Mesenchymal stem cell (in vitro differentiated cells and primary cell): ENCODE measurements at regions not wholly inside any gene's neighbourhood (a gene's known extent, or its start where the extent isn't known, plus 50 kb on each side); places are given as distances from the start of the nearest gene placed in this dataset.
"Not testable (repeated sequence)": the region's sequence is repeated elsewhere in the genome, so short reads cannot be mapped to it uniquely, and the experiment has no call there.

ENCODE experiments used
- DNase-seq: peaks from one replicate; pipeline ENCODE4 v3.0.0-alpha.2; 2013
- H2AFZ ChIP-seq: one replicate; pipeline ENCODE4 v1.6.1; 2013; ENCODE audit warnings: low read depth, mild to moderate bottlenecking, control low read depth, inconsistent platforms, low read length, moderate library complexity
- H2AK5ac ChIP-seq: 2 replicates; pipeline ENCODE4 v1.6.1; 2013; ENCODE audit warnings: low read length, moderate library complexity, mild to moderate bottlenecking, inconsistent platforms; ENCODE audit not compliant: severe bottlenecking
- H2BK120ac ChIP-seq: one replicate; pipeline ENCODE4 v1.6.1; 2013; ENCODE audit warnings: low read depth, mild to moderate bottlenecking, inconsistent platforms, low read length, moderate library complexity
- H2BK12ac ChIP-seq, 2 experiments: one replicate each; pipeline ENCODE4 v1.6.1; 2013; ENCODE audit warnings: inconsistent platforms in 2 of 2, low read length in 2 of 2, mild to moderate bottlenecking in 2 of 2, moderate library complexity in 2 of 2, control low read depth in 1 of 2
- H2BK15ac ChIP-seq: one replicate; pipeline ENCODE4 v1.6.1; 2013; ENCODE audit warnings: mild to moderate bottlenecking, low read depth, inconsistent platforms; ENCODE audit not compliant: poor library complexity, severe bottlenecking
- H2BK5ac ChIP-seq: 2 replicates; pipeline ENCODE4 v1.6.1; 2013; ENCODE audit warnings: low read depth, mild to moderate bottlenecking, low read length, control low read depth, inconsistent platforms; ENCODE audit not compliant: poor library complexity, severe bottlenecking
- H3K14ac ChIP-seq, 2 experiments: one replicate each; pipeline ENCODE4 v1.6.1; 2013; ENCODE audit warnings: inconsistent platforms in 2 of 2, low read length in 2 of 2, control low read depth in 1 of 2, mild to moderate bottlenecking in 1 of 2, moderate library complexity in 1 of 2
- H3K18ac ChIP-seq, 2 experiments: one replicate each; pipeline ENCODE4 v1.6.1; 2013; ENCODE audit warnings: inconsistent platforms in 2 of 2, low read length in 2 of 2, control low read depth in 1 of 2, low read depth in 1 of 2, mild to moderate bottlenecking in 1 of 2
- H3K23ac ChIP-seq, 2 experiments: one replicate each; pipeline ENCODE4 v1.6.1; 2013; ENCODE audit warnings: inconsistent platforms in 2 of 2, low read length in 2 of 2, mild to moderate bottlenecking in 2 of 2, moderate library complexity in 2 of 2, control low read depth in 1 of 2
- H3K27ac ChIP-seq: 2 replicates; pipeline ENCODE4 v1.5.1; 2013; ENCODE audit warnings: mild to moderate bottlenecking, moderate library complexity, low read length, control low read depth, inconsistent platforms; ENCODE audit not compliant: poor library complexity, severe bottlenecking
- H3K27me3 ChIP-seq, 2 experiments: 2 replicates each; pipeline versions ENCODE4 v1.6.1 to v1.7.0; 2013; ENCODE audit warnings: low read length in 2 of 2, mild to moderate bottlenecking in 2 of 2, moderate library complexity in 2 of 2, control low read depth in 1 of 2, inconsistent platforms in 1 of 2; ENCODE audit not compliant: control insufficient read depth in 1 of 2, insufficient read depth in 1 of 2
- H3K36me3 ChIP-seq, 2 experiments: 2 replicates each; pipeline versions ENCODE4 v1.6.1 to v1.7.0; 2013; ENCODE audit warnings: low read length in 2 of 2, control low read depth in 1 of 2, inconsistent platforms in 1 of 2, low read depth in 1 of 2, mild to moderate bottlenecking in 1 of 2; ENCODE audit not compliant: insufficient read depth in 2 of 2, control insufficient read depth in 1 of 2
- H3K4ac ChIP-seq, 2 experiments: one replicate each; pipeline ENCODE4 v1.6.1; 2013; ENCODE audit warnings: inconsistent platforms in 2 of 2, low read length in 2 of 2, mild to moderate bottlenecking in 2 of 2, moderate library complexity in 2 of 2, control low read depth in 1 of 2, low read depth in 1 of 2
- H3K4me1 ChIP-seq: 2 replicates; pipeline ENCODE4 v1.6.1; 2013; ENCODE audit warnings: low read depth, low read length, control low read depth; ENCODE audit not compliant: control insufficient read depth, insufficient read depth
- H3K4me2 ChIP-seq: 2 replicates; pipeline ENCODE4 v1.6.1; 2013; ENCODE audit warnings: low read length, mild to moderate bottlenecking, inconsistent platforms; ENCODE audit not compliant: poor library complexity, severe bottlenecking
- H3K4me3 ChIP-seq, 2 experiments: 2 replicates each; pipeline versions ENCODE4 v1.5.1 to v1.7.0; 2013; ENCODE audit warnings: low read length in 2 of 2, mild to moderate bottlenecking in 2 of 2, control low read depth in 1 of 2, low read depth in 1 of 2; ENCODE audit not compliant: insufficient read depth in 1 of 2
- H3K79me1 ChIP-seq: replicated peaks from 2 replicates; pipeline ENCODE4 v1.6.1; 2013; ENCODE audit warnings: mild to moderate bottlenecking, control low read depth, low read length, inconsistent platforms; ENCODE audit not compliant: poor library complexity, severe bottlenecking
- H3K9ac ChIP-seq: 2 replicates; pipeline ENCODE4 v1.7.0; 2013; ENCODE audit warnings: mild to moderate bottlenecking, low read length, moderate library complexity
- H3K9me3 ChIP-seq: 2 replicates; pipeline ENCODE4 v1.7.0; 2013; ENCODE audit warnings: mild to moderate bottlenecking, low read length; ENCODE audit not compliant: control insufficient read depth
- H4K8ac ChIP-seq: one replicate; pipeline ENCODE4 v1.6.1; 2013; ENCODE audit warnings: inconsistent platforms, mild to moderate bottlenecking, low read length, moderate library complexity
- H4K91ac ChIP-seq: one replicate; pipeline ENCODE4 v1.6.1; 2013; ENCODE audit warnings: mild to moderate bottlenecking, low read length, inconsistent platforms
- WGBS: methylation state at CpG from one replicate; pipeline ENCODE4 v1.1.7; 2013; ENCODE audit warnings: mixed read lengths; 5-methylcytosine and 5-hydroxymethylcytosine counted together

DNA sequence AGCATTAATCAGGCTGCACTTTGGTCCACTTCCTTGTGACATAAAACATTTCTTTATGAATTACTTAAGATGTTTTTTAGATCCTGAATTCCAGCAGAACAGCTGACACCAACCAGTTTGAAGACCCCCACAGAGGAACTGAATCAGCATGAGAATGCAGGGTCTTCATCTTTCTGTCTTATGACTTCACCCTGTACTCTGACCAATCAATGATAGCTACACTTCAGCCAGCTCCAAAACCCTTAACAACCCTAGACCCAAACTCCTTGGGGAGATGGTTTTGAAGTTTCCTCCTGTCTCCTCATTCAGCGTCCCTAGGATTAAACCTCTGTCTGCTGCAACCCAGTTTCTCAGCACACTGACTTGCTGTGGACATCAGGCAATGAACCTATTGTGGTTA lies 175.0 kb downstream of the CTH start:
- no peak overlapping the region for H4K91ac ChIP-seq

DNA sequence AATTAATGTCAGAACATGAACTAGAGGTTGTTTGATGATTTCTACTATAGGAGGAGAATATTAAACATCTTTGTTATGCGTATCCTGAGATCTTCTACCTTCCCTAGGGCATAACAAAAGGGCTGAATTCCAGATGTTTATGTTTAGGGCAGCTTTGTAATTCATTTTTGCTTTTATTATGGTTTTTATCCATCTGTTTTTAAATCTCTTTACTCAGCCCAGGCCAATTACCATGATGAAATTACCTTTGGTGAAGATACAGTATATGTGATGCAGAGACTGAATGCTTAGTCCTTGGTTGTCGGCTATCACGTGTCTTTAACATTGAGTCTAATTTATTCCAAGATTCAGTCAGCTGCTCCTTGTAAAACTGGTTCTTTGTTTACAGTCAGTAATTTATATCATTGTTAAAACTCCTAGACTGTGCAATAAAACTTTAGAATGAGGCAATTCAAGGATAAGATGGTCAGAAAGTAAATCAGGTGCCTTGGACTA lies 176.9 kb downstream of the CTH start:
- Histone ChIP-seq H2BK15ac (no peak overlapping the region), H2AFZ (no peak overlapping the region), H3K27ac (no peak overlapping the region), H4K8ac (no peak overlapping the region), H3K4me3 (no peak overlapping the region), H2BK5ac (no peak overlapping the region), H3K23ac (no peak overlapping the region), H3K9ac (no peak overlapping the region), H3K4me2 (no peak overlapping the region), H3K36me3 (no peaks in the 10 kb centered on the region), H3K4ac (no peak overlapping the region), H3K4me1 (no peaks in the 10 kb centered on the region), H2BK12ac (no peak overlapping the region), H3K9me3 (no peaks in the 10 kb centered on the region), H3K27me3 (no peaks in the 10 kb centered on the region), H3K79me1 (no peaks in the 10 kb centered on the region), H2AK5ac (no peak overlapping the region), H2BK120ac (no peak overlapping the region), H3K14ac (no peak overlapping the region), H4K91ac (no peak overlapping the region), H3K18ac (no peak overlapping the region)
- no CpG with 5 or more reads among the region's 3 CpGs for WGBS
- no peak for DNase-seq

More for the DNA sequence above, 175.0 kb downstream of the CTH start:
- Histone ChIP-seq H2BK120ac (no peak overlapping the region), H3K4ac (no peak overlapping the region), H3K18ac (no peak overlapping the region), H4K8ac (no peak overlapping the region), H3K4me2 (no peak overlapping the region), H2AFZ (no peak overlapping the region), H2AK5ac (peak overlapping the region; percentile 29), H2BK5ac (no peak overlapping the region), H3K9ac (no peak overlapping the region), H3K23ac (no peak overlapping the region), H3K27ac (no peak overlapping the region), H3K4me3 (no peak overlapping the region), H3K4me1 (peaks cover 3% of the 10 kb centered on the region), H3K9me3 (no peaks in the 10 kb centered on the region), H2BK12ac (no peak overlapping the region), H3K79me1 (no peaks in the 10 kb centered on the region), H3K27me3 (no peaks in the 10 kb centered on the region), H2BK15ac (no peak overlapping the region), H3K36me3 (no peaks in the 10 kb centered on the region), H3K14ac (no peak overlapping the region)
- WGBS: 71% methylated on average over 1 of the region's 1 CpG
- no peak for DNase-seq

DNA sequence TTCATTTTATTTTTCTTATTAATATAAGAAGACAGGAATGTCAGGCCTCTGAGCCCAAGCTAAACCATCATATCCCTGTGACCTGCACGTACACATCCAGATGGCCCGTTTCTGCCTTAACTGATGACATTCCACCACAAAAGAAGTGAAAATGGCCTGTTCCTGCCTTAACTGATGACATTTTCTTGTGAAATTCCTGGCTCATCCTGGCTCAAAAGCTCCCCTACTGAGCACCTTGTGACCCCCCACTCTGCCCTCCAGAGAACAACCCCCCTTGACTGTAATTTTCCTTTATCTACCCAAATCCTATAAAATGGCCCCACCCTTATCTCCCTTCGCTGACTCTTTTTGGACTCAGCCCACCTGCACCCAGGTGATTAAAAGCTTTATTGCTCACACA lies 182.5 kb downstream of the CTH start:
- H3K4ac ChIP-seq, H3K27ac ChIP-seq, H3K36me3 ChIP-seq, H4K8ac ChIP-seq, H2BK5ac ChIP-seq, H4K91ac ChIP-seq, H3K4me3 ChIP-seq, H3K23ac ChIP-seq, H2AK5ac ChIP-seq, H2BK12ac ChIP-seq, H3K27me3 ChIP-seq, DNase-seq, H2BK120ac ChIP-seq, H3K9ac ChIP-seq, H3K4me1 ChIP-seq, H2BK15ac ChIP-seq, H3K9me3 ChIP-seq, H3K18ac ChIP-seq, H2AFZ ChIP-seq, H3K14ac ChIP-seq, H3K4me2 ChIP-seq, H3K79me1 ChIP-seq: not testable (repeated sequence)
- WGBS: 30% methylated on average over 3 of the region's 3 CpGs

DNA sequence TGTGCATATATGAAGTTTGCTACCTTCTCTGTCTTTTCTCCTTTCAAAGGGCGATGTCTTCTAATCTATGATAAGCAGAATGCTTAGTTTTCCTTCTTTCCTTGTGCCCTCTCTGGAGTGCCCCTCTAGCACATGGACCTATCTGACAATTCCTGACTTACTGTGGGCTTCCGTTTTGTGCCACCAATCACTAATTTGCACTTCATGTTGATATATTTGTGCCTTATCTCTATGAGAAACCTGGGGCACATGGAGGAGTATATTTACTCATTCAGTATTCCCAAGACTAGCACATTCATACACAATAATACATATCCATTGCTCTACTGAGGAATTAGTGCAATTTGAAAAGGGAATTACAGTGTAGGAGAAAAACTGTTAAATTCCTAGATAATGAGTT lies 197.7 kb downstream of the CTH start:
- Histone ChIP-seq H3K36me3 (no peaks in the 10 kb centered on the region), H2BK120ac (no peak overlapping the region), H3K4ac (no peak overlapping the region), H4K91ac (no peak overlapping the region), H2BK5ac (no peak overlapping the region), H3K4me1 (no peaks in the 10 kb centered on the region), H4K8ac (no peak overlapping the region), H2AK5ac (no peak overlapping the region), H3K27me3 (no peaks in the 10 kb centered on the region), H2AFZ (no peak overlapping the region), H3K9me3 (no peaks in the 10 kb centered on the region), H3K23ac (no peak overlapping the region), H2BK15ac (no peak overlapping the region), H3K79me1 (no peaks in the 10 kb centered on the region), H3K4me2 (no peak overlapping the region), H3K27ac (no peak overlapping the region), H3K4me3 (no peak overlapping the region), H2BK12ac (no peak overlapping the region), H3K18ac (no peak overlapping the region), H3K14ac (no peak overlapping the region), H3K9ac (no peak overlapping the region)
- DNase-seq: no peak
- WGBS: 81% methylated on average over 1 of the region's 2 CpGs
